Fibroblast of lung (primary cell): ENCODE measurements at regions not wholly inside any gene's neighbourhood (a gene's known extent, or its start where the extent isn't known, plus 50 kb on each side); places are given as distances from the start of the nearest gene placed in this dataset.

Experiments
- DNase-seq, 2 donors: peaks; one replicate each; pipeline versions ENCODE4 v3.0.0 to v3.0.0-alpha.2; 2010; ENCODE audit warnings: low read depth in 2 of 2
- H2AFZ ChIP-seq: 2 replicates; pipeline ENCODE4 v1.5.1; 2012; ENCODE audit warnings: low read length, control low read depth, inconsistent platforms
- H3K27ac ChIP-seq: 2 replicates; pipeline ENCODE4 v1.5.1; 2011; ENCODE audit warnings: low read length, control low read depth; ENCODE audit not compliant: insufficient read depth
- H3K27me3 ChIP-seq: 2 replicates; pipeline ENCODE4 v1.5.1; 2011; ENCODE audit warnings: mild to moderate bottlenecking, low read length; ENCODE audit not compliant: control insufficient read depth, insufficient read depth
- H3K36me3 ChIP-seq: 2 replicates; pipeline ENCODE4 v1.5.1; 2011; ENCODE audit warnings: low read length; ENCODE audit not compliant: control insufficient read depth, insufficient read depth
- H3K4me1 ChIP-seq: 2 replicates; pipeline ENCODE4 v1.5.1; 2011; ENCODE audit warnings: low read length; ENCODE audit not compliant: control insufficient read depth, insufficient read depth; ENCODE audit errors: extremely low read depth
- H3K4me2 ChIP-seq: 2 replicates; pipeline ENCODE4 v1.5.1; 2011; ENCODE audit warnings: low read length, control low read depth; ENCODE audit not compliant: insufficient read depth; ENCODE audit errors: extremely low read depth
- H3K4me3 ChIP-seq, 4 experiments: fragments of 200-600 bp in 1 of 4; sonication (generic) in 1 of 4; replicated peaks in 1 of 4; 2 replicates each; pipeline ENCODE4 v1.5.1; 2011 to 2016; ENCODE audit warnings: low read length in 4 of 4, low read depth in 3 of 4, mild to moderate bottlenecking in 3 of 4, control low read depth in 2 of 4, inconsistent platforms in 1 of 4, mixed read lengths in 1 of 4; ENCODE audit not compliant: insufficient read depth in 1 of 4; ENCODE audit errors: control extremely low read depth in 1 of 4
- H3K79me2 ChIP-seq: 2 replicates; pipeline ENCODE4 v1.5.1; 2012; ENCODE audit warnings: mild to moderate bottlenecking, low read length, inconsistent platforms; ENCODE audit not compliant: control insufficient read depth, insufficient read depth
- H3K9ac ChIP-seq: 2 replicates; pipeline ENCODE4 v1.5.1; 2011; ENCODE audit warnings: mild to moderate bottlenecking, low read length, control low read depth; ENCODE audit not compliant: insufficient read depth
- H3K9me3 ChIP-seq: 2 replicates; pipeline ENCODE4 v1.5.1; 2012; ENCODE audit warnings: low read depth, low read length; ENCODE audit not compliant: control insufficient read depth, insufficient read depth
- H4K20me1 ChIP-seq: 2 replicates; pipeline ENCODE4 v1.5.1; 2011; ENCODE audit warnings: low read length; ENCODE audit not compliant: control insufficient read depth, insufficient read depth; ENCODE audit errors: extremely low read depth
- EZH2 ChIP-seq: IDR thresholded peaks from 2 replicates; pipeline ENCODE4 v1.5.1; 2012; ENCODE audit warnings: low read length, control low read depth, mild to moderate bottlenecking; ENCODE audit errors: missing control alignments
- TF ChIP-seq, protein P1 (sequence below), 2 donors: IDR thresholded peaks in 1 of 2; conservative IDR thresholded peaks in 1 of 2; 1 replicate in 1 of 2; 2 replicates in 1 of 2; pipeline ENCODE4 v1.5.1; 2011 to 2012; ENCODE audit warnings: low read length in 2 of 2, control low read depth in 1 of 2, inconsistent platforms in 1 of 2, low read depth in 1 of 2, mild to moderate bottlenecking in 1 of 2

DNA sequence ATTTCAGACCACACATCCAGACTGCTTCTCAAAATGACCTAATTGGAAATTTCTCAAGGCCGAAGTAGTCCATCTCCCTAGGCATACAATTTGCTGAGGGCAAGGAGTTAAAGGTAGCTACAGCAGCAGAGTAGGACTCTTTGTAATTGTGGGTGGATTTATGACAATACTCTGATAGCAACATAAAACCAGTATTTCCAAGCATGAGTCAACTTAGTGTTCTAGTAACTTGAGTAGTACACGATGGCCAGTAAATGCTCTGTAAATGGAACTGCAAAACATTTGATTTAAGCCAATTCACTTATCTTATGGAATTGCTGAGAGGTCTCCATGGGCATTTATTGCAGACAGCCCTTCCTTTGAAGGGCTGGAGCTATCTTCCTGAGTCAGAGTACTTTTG, 352.2 kb downstream of the PLK2 start:
- Histone ChIP-seq H4K20me1 (no peaks in the 10 kb centered on the region), H3K9me3 (no peaks in the 10 kb centered on the region), H3K4me1 (no peaks in the 10 kb centered on the region), H3K9ac (no peak overlapping the region), H3K27ac (no peak overlapping the region), H3K4me3 (no peak overlapping the region), H2AFZ (no peak overlapping the region), H3K4me2 (no peak overlapping the region), H3K36me3 (no peaks in the 10 kb centered on the region), H3K79me2 (no peaks in the 10 kb centered on the region), H3K27me3 (no peaks in the 10 kb centered on the region)
- TF ChIP-seq, protein P1, sequence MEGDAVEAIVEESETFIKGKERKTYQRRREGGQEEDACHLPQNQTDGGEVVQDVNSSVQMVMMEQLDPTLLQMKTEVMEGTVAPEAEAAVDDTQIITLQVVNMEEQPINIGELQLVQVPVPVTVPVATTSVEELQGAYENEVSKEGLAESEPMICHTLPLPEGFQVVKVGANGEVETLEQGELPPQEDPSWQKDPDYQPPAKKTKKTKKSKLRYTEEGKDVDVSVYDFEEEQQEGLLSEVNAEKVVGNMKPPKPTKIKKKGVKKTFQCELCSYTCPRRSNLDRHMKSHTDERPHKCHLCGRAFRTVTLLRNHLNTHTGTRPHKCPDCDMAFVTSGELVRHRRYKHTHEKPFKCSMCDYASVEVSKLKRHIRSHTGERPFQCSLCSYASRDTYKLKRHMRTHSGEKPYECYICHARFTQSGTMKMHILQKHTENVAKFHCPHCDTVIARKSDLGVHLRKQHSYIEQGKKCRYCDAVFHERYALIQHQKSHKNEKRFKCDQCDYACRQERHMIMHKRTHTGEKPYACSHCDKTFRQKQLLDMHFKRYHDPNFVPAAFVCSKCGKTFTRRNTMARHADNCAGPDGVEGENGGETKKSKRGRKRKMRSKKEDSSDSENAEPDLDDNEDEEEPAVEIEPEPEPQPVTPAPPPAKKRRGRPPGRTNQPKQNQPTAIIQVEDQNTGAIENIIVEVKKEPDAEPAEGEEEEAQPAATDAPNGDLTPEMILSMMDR (conservative IDR thresholded peaks at IDR 0.05 in 1 of 2, IDR thresholded peaks at IDR 0.05 in 1 of 2; ENCODE audit: low read depth in 1 of 2, low read length in 2 of 2) = no peak
- no peak for TF ChIP-seq EZH2
- peak; percentile 8 to 57 for DNase-seq

DNA sequence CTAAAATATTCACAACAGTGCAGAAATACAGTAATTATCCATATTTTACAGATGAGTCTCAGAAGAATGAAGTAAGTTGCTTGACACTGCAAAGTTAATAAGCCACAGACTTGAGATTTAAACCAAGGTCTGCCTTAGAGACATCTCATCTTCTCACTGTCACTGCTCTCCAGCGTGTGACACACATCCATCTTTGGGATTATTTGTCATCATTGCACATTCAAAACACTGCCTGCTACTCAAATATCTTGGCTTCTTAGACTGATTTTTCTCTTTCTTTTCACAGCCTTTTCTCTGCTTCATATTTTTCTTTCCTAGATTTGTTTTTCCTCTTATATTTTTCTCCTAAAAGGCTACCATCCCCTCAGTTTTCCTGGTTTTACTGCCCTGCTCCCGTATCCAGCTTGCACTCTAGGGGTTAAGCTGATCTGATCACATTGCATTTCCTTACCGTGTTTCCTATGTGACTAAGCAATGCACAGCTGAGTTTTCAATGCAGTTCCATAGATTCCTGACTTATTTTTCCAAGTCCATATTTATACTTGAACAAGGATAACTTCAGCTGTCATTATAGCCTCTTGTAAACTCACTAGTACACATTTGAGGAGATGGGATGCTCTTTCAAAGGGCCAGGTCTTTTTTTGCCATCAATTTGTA, 353.0 kb downstream of the PLK2 start:
- Histone ChIP-seq H2AFZ (no peak overlapping the region), H3K79me2 (no peaks in the 10 kb centered on the region), H4K20me1 (no peaks in the 10 kb centered on the region), H3K27ac (no peak overlapping the region), H3K27me3 (no peaks in the 10 kb centered on the region), H3K9me3 (no peaks in the 10 kb centered on the region), H3K4me2 (no peak overlapping the region), H3K4me1 (no peaks in the 10 kb centered on the region), H3K36me3 (no peaks in the 10 kb centered on the region), H3K9ac (no peak overlapping the region), H3K4me3 (no peak overlapping the region)
- TF ChIP-seq EZH2 = no peak
- TF ChIP-seq, protein P1 (conservative IDR thresholded peaks at IDR 0.05 in 1 of 2, IDR thresholded peaks at IDR 0.05 in 1 of 2; ENCODE audit: low read depth in 1 of 2, low read length in 2 of 2) = no peak
- no peak for DNase-seq

DNA sequence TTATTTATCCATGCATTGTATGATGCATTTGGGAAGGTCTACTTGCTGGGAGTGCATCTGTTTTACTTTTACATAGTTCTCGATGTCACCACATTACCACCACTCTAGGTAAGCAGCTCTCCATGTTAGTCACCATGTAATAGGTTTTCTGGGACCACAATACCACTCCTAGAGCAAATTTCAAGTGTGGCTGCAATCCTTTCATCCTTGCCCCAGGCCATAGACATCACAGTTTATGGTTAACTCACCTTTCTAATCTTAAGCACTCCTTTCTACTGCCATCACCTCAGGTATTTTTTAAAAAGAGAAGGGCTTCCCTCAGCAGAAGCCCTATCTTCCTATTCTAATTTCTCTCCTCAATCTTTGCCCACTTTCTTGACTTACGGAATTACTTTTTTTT, 354.1 kb downstream of the PLK2 start:
- no peak for DNase-seq
- no peaks in the 10 kb centered on the region for H3K79me2 ChIP-seq
- no peak overlapping the region for H3K9ac ChIP-seq
- no peak for TF ChIP-seq EZH2
- TF ChIP-seq, protein P1 (conservative IDR thresholded peaks at IDR 0.05 in 1 of 2, IDR thresholded peaks at IDR 0.05 in 1 of 2; ENCODE audit: low read depth in 1 of 2, low read length in 2 of 2) = no peak
- H3K4me2 ChIP-seq = no peak overlapping the region
- no peaks in the 10 kb centered on the region for H3K4me1 ChIP-seq
- no peaks in the 10 kb centered on the region for H3K27me3 ChIP-seq
- H4K20me1 ChIP-seq = no peaks in the 10 kb centered on the region
- H2AFZ ChIP-seq = no peak overlapping the region
- H3K27ac ChIP-seq = no peak overlapping the region
- H3K36me3 ChIP-seq = no peaks in the 10 kb centered on the region
- no peak overlapping the region for H3K4me3 ChIP-seq
- H3K9me3 ChIP-seq = no peaks in the 10 kb centered on the region
